ENCODE measurements at regions not wholly inside any gene's neighbourhood (a gene's known extent, or its start where the extent isn't known, plus 50 kb on each side); places are given as distances from the start of the nearest gene placed in this dataset.

GRCh38 chr10:36114913-36115312, 472.8 kb upstream of the FZD8 start:
- peak; percentile 6 for DNase-seq (ENCODE audit: low read depth)
- no peak for TF ChIP-seq CTCF (IDR thresholded peaks at IDR 0.05; ENCODE audit: low read depth, low read length, missing control alignments)
- in situ Hi-C loops (cut with HindIII; ENCODE audit: low sequenced_read_pairs) = no loop called here
- no peak overlapping the region for H3K4me3 ChIP-seq (ENCODE audit: low read depth, low read length)

GRCh38 chr10:36114141-36114540, 472.0 kb upstream of the FZD8 start:
- in situ Hi-C loops (cut with HindIII; ENCODE audit: low sequenced_read_pairs) = no loop called here
- H3K4me3 ChIP-seq (ENCODE audit: low read depth, low read length) = no peak overlapping the region
- TF ChIP-seq CTCF (IDR thresholded peaks at IDR 0.05; ENCODE audit: low read depth, low read length, missing control alignments) = no peak
- no peak for DNase-seq (ENCODE audit: low read depth)

GRCh38 chr10:36111676-36112075, 469.6 kb upstream of the FZD8 start:
- TF ChIP-seq CTCF (IDR thresholded peaks at IDR 0.05; ENCODE audit: low read depth, low read length, missing control alignments) = no peak
- in situ Hi-C loops (cut with HindIII; ENCODE audit: low sequenced_read_pairs) = no loop called here
- DNase-seq (ENCODE audit: low read depth) = no peak
- H3K4me3 ChIP-seq (ENCODE audit: low read depth, low read length) = no peak overlapping the region

GRCh38 chr10:36110097-36110496, 468.0 kb upstream of the FZD8 start:
- H3K4me3 ChIP-seq (ENCODE audit: low read depth, low read length) = no peak overlapping the region
- DNase-seq (ENCODE audit: low read depth) = no peak
- in situ Hi-C loops (cut with HindIII; ENCODE audit: low sequenced_read_pairs) = no loop called here
- no peak for TF ChIP-seq CTCF (IDR thresholded peaks at IDR 0.05; ENCODE audit: low read depth, low read length, missing control alignments)

GRCh38 chr10:36109399-36110023, 467.4 kb upstream of the FZD8 start:
- H3K4me3 ChIP-seq (ENCODE audit: low read depth, low read length) = no peak overlapping the region
- no peak for TF ChIP-seq CTCF (IDR thresholded peaks at IDR 0.05; ENCODE audit: low read depth, low read length, missing control alignments)
- in situ Hi-C loops (cut with HindIII; ENCODE audit: low sequenced_read_pairs) = no loop called here
- DNase-seq (ENCODE audit: low read depth) = no peak

GRCh38 chr10:36097696-36098095, 455.6 kb upstream of the FZD8 start:
- in situ Hi-C loops (cut with HindIII; ENCODE audit: low sequenced_read_pairs) = no loop called here
- no peak for DNase-seq (ENCODE audit: low read depth)
- H3K4me3 ChIP-seq (ENCODE audit: low read depth, low read length) = no peak overlapping the region
- TF ChIP-seq CTCF (IDR thresholded peaks at IDR 0.05; ENCODE audit: low read depth, low read length, missing control alignments) = no peak

Data from astrocyte of the cerebellum (primary cell).